K562 (cell line): ENCODE measurements at regions not wholly inside any gene's neighbourhood (a gene's known extent, or its start where the extent isn't known, plus 50 kb on each side); places are given as distances from the start of the nearest gene placed in this dataset.

Experiments
- ARID2 ChIP-seq: fragments of 450-650 bp; IDR thresholded peaks from 2 replicates; pipeline ENCODE4 v1.6.1; 2017; ENCODE audit warnings: antibody characterized with exemption, mild to moderate bottlenecking
- CHD2 ChIP-seq: IDR thresholded peaks from 2 replicates; pipeline ENCODE4 v1.6.1; 2011; ENCODE audit warnings: low read depth, low read length
- EP300 ChIP-seq: IDR thresholded peaks from 2 replicates; pipeline ENCODE4 v1.6.1; 2012; ENCODE audit warnings: low read length, improper control_type of control experiment
- GABPA ChIP-seq: fragments of 200-800 bp; sonication (Bioruptor generic); conservative IDR thresholded peaks from 2 replicates; pipeline ENCODE4 v1.6.1; 2016; ENCODE audit warnings: low read depth, missing genetic modification characterization, missing compliant biosample characterization
- NR2F6 ChIP-seq: fragments of 450-650 bp; formaldehyde crosslinking; IDR thresholded peaks from 2 replicates; pipeline ENCODE4 v1.4.0; 2020; ENCODE audit warnings: mild to moderate bottlenecking
- RBFOX2 ChIP-seq: fragments of 200-400 bp; formaldehyde crosslinking; IDR thresholded peaks from 2 replicates; pipeline ENCODE4 v1.6.1; 2017; ENCODE audit warnings: low read depth, mild to moderate bottlenecking, low read length, moderate library complexity
- SP1 ChIP-seq: sonication (generic); formaldehyde crosslinking; IDR thresholded peaks from 2 replicates; pipeline ENCODE4 v1.8.1; 2022; ENCODE audit warnings: mild to moderate bottlenecking, missing genetic modification reagents
- YY1 ChIP-seq, 3 experiments: IDR thresholded peaks; 2 replicates each; pipeline ENCODE4 v1.6.1; 2011; ENCODE audit warnings: low read length in 2 of 3, mild to moderate bottlenecking in 2 of 3, moderate library complexity in 2 of 3, borderline replicate concordance in 1 of 3, control low read depth in 1 of 3, low read depth in 1 of 3; ENCODE audit not compliant: insufficient read depth in 3 of 3, insufficient replicate concordance in 2 of 3, control insufficient read depth in 1 of 3, insufficient read length in 1 of 3; ENCODE audit errors: extremely low read depth in 1 of 3
- ZNF445 ChIP-seq: fragments of 250-450 bp; sonication (Bioruptor Pico); IDR thresholded peaks from 2 replicates; pipeline ENCODE4 v1.4.0; 2020; ENCODE audit warnings: low read depth, mild to moderate bottlenecking, moderate library complexity
- TF ChIP-seq, protein P1 (sequence below): sonication (generic); formaldehyde crosslinking; IDR thresholded peaks from 2 replicates; pipeline ENCODE4 v1.8.1; 2023; ENCODE audit warnings: mild to moderate bottlenecking, missing genetic modification reagents

DNA sequence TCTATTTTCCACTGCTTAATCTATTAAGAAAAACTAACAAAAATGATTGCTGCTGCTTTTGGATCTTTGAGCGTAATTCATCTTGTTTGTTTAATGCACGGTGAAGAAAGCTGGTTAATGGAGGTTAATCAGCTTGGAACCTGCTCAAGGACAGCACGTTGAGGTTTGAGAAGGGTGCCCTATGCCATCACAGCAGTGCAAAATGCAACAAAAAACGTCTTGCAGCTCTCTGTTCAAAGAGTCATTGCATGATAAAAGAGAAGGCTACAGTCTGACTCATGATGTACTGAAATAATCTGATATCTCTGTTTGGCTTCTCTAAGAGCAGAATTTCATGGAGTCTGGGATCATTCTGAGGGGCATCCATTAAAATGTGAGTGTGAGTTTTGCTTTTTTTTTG, 80.6 kb upstream of the PREP start:
- TF ChIP-seq, protein P1, sequence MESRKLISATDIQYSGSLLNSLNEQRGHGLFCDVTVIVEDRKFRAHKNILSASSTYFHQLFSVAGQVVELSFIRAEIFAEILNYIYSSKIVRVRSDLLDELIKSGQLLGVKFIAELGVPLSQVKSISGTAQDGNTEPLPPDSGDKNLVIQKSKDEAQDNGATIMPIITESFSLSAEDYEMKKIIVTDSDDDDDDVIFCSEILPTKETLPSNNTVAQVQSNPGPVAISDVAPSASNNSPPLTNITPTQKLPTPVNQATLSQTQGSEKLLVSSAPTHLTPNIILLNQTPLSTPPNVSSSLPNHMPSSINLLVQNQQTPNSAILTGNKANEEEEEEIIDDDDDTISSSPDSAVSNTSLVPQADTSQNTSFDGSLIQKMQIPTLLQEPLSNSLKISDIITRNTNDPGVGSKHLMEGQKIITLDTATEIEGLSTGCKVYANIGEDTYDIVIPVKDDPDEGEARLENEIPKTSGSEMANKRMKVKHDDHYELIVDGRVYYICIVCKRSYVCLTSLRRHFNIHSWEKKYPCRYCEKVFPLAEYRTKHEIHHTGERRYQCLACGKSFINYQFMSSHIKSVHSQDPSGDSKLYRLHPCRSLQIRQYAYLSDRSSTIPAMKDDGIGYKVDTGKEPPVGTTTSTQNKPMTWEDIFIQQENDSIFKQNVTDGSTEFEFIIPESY (CRISPR knock-in tag): no peak
- no peak for TF ChIP-seq NR2F6
- no peak for TF ChIP-seq ZNF445 (CRISPR knock-in tag)
- no peak for TF ChIP-seq GABPA
- no peak for TF ChIP-seq ARID2
- no peak for TF ChIP-seq SP1 (CRISPR knock-in tag)
- no peak for TF ChIP-seq YY1 (IDR thresholded peaks at IDR 0.05; ENCODE audit: borderline replicate concordance in 1 of 3, control insufficient read depth in 1 of 3, extremely low read depth in 1 of 3, insufficient read depth in 3 of 3, insufficient read length in 1 of 3, insufficient replicate concordance in 2 of 3, low read depth in 1 of 3, low read length in 2 of 3)
- no peak for TF ChIP-seq CHD2
- no peak for TF ChIP-seq RBFOX2
- no peak for TF ChIP-seq EP300
